DND-41 (cell line): ENCODE measurements at regions not wholly inside any gene's neighbourhood (a gene's known extent, or its start where the extent isn't known, plus 50 kb on each side); places are given as distances from the start of the nearest gene placed in this dataset.

Source experiments
- CTCF ChIP-seq: IDR thresholded peaks from 2 replicates; pipeline ENCODE4 v1.5.1; 2012; ENCODE audit warnings: borderline replicate concordance, low read length, moderate library complexity, mild to moderate bottlenecking; ENCODE audit not compliant: poor library complexity, severe bottlenecking; ENCODE audit errors: extremely low read depth
- EZH2 ChIP-seq: IDR thresholded peaks from 3 replicates; pipeline ENCODE4 v1.6.1; 2012; ENCODE audit warnings: borderline replicate concordance, low read depth, mild to moderate bottlenecking, moderate library complexity, low read length, inconsistent platforms; ENCODE audit not compliant: severe bottlenecking

- TF ChIP-seq CTCF (no peak), EZH2 (no peak)
These were observed 60.7 kb upstream of the SGO1 start for GRCh38 chr3:20246662-20247061.
